NB4 (cell line): ENCODE measurements at regions not wholly inside any gene's neighbourhood (a gene's known extent, or its start where the extent isn't known, plus 50 kb on each side); places are given as distances from the start of the nearest gene placed in this dataset.

Experiments
- CTCF ChIP-seq: IDR thresholded peaks from one replicate; pipeline ENCODE4 v1.5.1; 2012; ENCODE audit warnings: low read depth, low read length
- MAX ChIP-seq: IDR thresholded peaks from 2 replicates; pipeline ENCODE4 v1.6.1; 2011; ENCODE audit warnings: low read depth, low read length

GRCh38 chr4:31041853-31042252 lies 321.7 kb downstream of the PCDH7 start:
- TF ChIP-seq CTCF (no peak), MAX (no peak)
